ENCODE measurements at regions not wholly inside any gene's neighbourhood (a gene's known extent, or its start where the extent isn't known, plus 50 kb on each side); places are given as distances from the start of the nearest gene placed in this dataset.

DNA sequence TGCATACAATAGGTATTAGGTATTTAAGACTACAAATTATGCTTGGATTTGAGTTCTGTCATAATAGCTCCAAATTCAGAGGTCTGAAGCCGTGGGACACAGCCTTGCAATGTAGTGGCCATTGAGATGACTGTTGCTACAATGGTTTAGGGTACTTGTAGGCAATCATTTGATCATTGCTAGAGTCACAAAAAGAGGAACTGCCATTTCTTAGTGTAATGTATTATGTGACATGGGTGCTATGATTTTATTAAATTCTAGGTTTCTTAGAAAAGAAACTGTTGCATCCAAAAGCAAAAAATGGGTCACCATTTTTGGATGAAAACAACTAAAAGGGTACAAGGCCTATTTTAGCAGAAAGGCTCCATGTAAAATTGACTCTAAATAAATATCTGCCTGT, 129.9 kb upstream of the ZNF644 start:
- TF ChIP-seq, protein P1, sequence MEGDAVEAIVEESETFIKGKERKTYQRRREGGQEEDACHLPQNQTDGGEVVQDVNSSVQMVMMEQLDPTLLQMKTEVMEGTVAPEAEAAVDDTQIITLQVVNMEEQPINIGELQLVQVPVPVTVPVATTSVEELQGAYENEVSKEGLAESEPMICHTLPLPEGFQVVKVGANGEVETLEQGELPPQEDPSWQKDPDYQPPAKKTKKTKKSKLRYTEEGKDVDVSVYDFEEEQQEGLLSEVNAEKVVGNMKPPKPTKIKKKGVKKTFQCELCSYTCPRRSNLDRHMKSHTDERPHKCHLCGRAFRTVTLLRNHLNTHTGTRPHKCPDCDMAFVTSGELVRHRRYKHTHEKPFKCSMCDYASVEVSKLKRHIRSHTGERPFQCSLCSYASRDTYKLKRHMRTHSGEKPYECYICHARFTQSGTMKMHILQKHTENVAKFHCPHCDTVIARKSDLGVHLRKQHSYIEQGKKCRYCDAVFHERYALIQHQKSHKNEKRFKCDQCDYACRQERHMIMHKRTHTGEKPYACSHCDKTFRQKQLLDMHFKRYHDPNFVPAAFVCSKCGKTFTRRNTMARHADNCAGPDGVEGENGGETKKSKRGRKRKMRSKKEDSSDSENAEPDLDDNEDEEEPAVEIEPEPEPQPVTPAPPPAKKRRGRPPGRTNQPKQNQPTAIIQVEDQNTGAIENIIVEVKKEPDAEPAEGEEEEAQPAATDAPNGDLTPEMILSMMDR (IDR thresholded peaks at IDR 0.05; ENCODE audit: borderline replicate concordance, extremely low read depth, low read length, poor library complexity, severe bottlenecking) = no peak
- no peak for TF ChIP-seq EZH2 (IDR thresholded peaks at IDR 0.05; ENCODE audit: borderline replicate concordance, low read depth, low read length, severe bottlenecking)

Measured in DND-41 (cell line).